K562 (cell line): ENCODE measurements at regions not wholly inside any gene's neighbourhood (a gene's known extent, or its start where the extent isn't known, plus 50 kb on each side); places are given as distances from the start of the nearest gene placed in this dataset.

Source experiments
- ATAC-seq: fragments of 200-7000 bp; cut with Tn5 transposase; 3 replicates; pipeline ENCODE4 v1.9.1; 2020; ENCODE audit warnings: moderate library complexity
- BruUV-seq: library from RNA; stranded (reverse); fragments of 400-500 nt; replicated peaks from 2 replicates; lab custom pipeline; 2021; lab: Mats Ljungman, UMichigan
- CTCF ChIA-PET: fragments of 300-600 bp; formaldehyde crosslinking; extraction: SDS; loops from one replicate; lab custom pipeline; 2021; ENCODE audit warnings: low intra/inter-chr PET ratio; lab: Yijun Ruan, JAX
- POLR2A ChIA-PET: fragments of 300-600, 350-650 bp; sonication (Branson Sonifier 250); formaldehyde crosslinking; extraction: SDS; loops from one replicate; lab custom pipeline; 2021; ENCODE audit warnings: antibody characterized with exemption, inconsistent platforms; lab: Yijun Ruan, JAX
- DNase-seq, 4 experiments: peaks; one replicate each; pipeline versions ENCODE4 v3.0.0 to v3.0.0-alpha.2; 2011 to 2018; ENCODE audit warnings: low spot score in 3 of 4, mixed read lengths in 3 of 4; ENCODE audit errors: extremely low read depth in 1 of 4
- FAIRE-seq: peaks from 2 replicates; lab custom pipeline; 2011; peaks lifted over from hg19 to GRCh38; lab: Jason Lieb, UNC
- H2AFZ ChIP-seq: 2 replicates; pipeline ENCODE4 v1.6.0; 2011; ENCODE audit warnings: low read depth, low read length, control low read depth, inconsistent platforms
- H3K27ac ChIP-seq: fragments of 200-600 bp; 3 replicates; pipeline ENCODE4 v1.8.0; 2011; ENCODE audit warnings: low read depth, mild to moderate bottlenecking, control low read depth, inconsistent platforms, low read length, moderate library complexity, mixed read lengths; ENCODE audit errors: extremely low read depth
- H3K27me3 ChIP-seq, 2 experiments: fragments of 300-600 bp in 1 of 2; 2 replicates in 1 of 2; 3 replicates in 1 of 2; pipeline versions ENCODE4 v1.6.0 to v1.8.0; 2011; ENCODE audit warnings: inconsistent platforms in 2 of 2, low read length in 2 of 2, mild to moderate bottlenecking in 1 of 2, mixed read lengths in 1 of 2, moderate library complexity in 1 of 2; ENCODE audit not compliant: control insufficient read depth in 2 of 2, insufficient read depth in 2 of 2
- H3K36me3 ChIP-seq: fragments of 300-600 bp; 3 replicates; pipeline ENCODE4 v1.8.0; 2011; ENCODE audit warnings: mild to moderate bottlenecking, low read length, inconsistent platforms; ENCODE audit not compliant: control insufficient read depth, insufficient read depth
- H3K4me1 ChIP-seq, 2 experiments: fragments of 200-600 bp in 1 of 2; replicated peaks in 1 of 2; 2 replicates in 1 of 2; 3 replicates in 1 of 2; pipeline versions ENCODE4 v1.5.1 to v1.8.0; 2011; ENCODE audit warnings: inconsistent platforms in 2 of 2, low read length in 2 of 2, mild to moderate bottlenecking in 1 of 2, mixed read lengths in 1 of 2, moderate library complexity in 1 of 2; ENCODE audit not compliant: control insufficient read depth in 2 of 2, insufficient read depth in 2 of 2
- H3K4me2 ChIP-seq: 2 replicates; pipeline ENCODE4 v1.6.1; 2011; ENCODE audit warnings: low read length, control low read depth, inconsistent platforms, mixed read lengths; ENCODE audit not compliant: insufficient read depth
- H3K4me3 ChIP-seq: fragments of 200-600 bp; sonication (generic), shearing (Covaris generic); 2 replicates; pipeline ENCODE4 v1.5.1; 2016; ENCODE audit warnings: control low read depth, inconsistent platforms
- H3K79me2 ChIP-seq: fragments of 200-600 bp; 3 replicates; pipeline ENCODE4 v1.8.0; 2011; ENCODE audit warnings: low read length, inconsistent platforms; ENCODE audit not compliant: control insufficient read depth, insufficient read depth
- H3K9ac ChIP-seq, 2 experiments: 2 replicates each; pipeline versions ENCODE4 v1.6.0 to v1.6.1; 2011; ENCODE audit warnings: low read depth in 2 of 2, low read length in 2 of 2, control low read depth in 1 of 2, inconsistent platforms in 1 of 2, mild to moderate bottlenecking in 1 of 2, mixed read lengths in 1 of 2; ENCODE audit not compliant: insufficient read depth in 1 of 2
- H3K9me1 ChIP-seq: one replicate; pipeline ENCODE4 v1.6.0; 2011; ENCODE audit warnings: inconsistent platforms, mild to moderate bottlenecking, low read length, moderate library complexity; ENCODE audit not compliant: control insufficient read depth, insufficient read depth
- H3K9me3 ChIP-seq: replicated peaks from 2 replicates; pipeline ENCODE4 v1.5.1; 2011; ENCODE audit warnings: low read depth, low read length, inconsistent platforms; ENCODE audit not compliant: control insufficient read depth, insufficient read depth
- H4K20me1 ChIP-seq: replicated peaks from 2 replicates; pipeline ENCODE4 v1.6.1; 2011; ENCODE audit warnings: low read length, inconsistent platforms, mixed read lengths; ENCODE audit not compliant: control insufficient read depth, insufficient read depth
- ASH1L ChIP-seq: fragments of 450-650 bp; IDR thresholded peaks from 2 replicates; pipeline ENCODE4 v1.6.1; 2018; ENCODE audit warnings: borderline replicate concordance, mild to moderate bottlenecking, low read depth; ENCODE audit not compliant: partially characterized antibody
- BRD4 ChIP-seq: fragments of 200-600 bp; sonication (generic); IDR thresholded peaks from 2 replicates; pipeline ENCODE4 v1.6.1; 2017; ENCODE audit warnings: inconsistent platforms
- BRF1 ChIP-seq: IDR thresholded peaks from 3 replicates; pipeline ENCODE4 v1.6.1; 2011; ENCODE audit warnings: borderline replicate concordance, mild to moderate bottlenecking; ENCODE audit not compliant: insufficient read length; ENCODE audit errors: extremely low read depth
- HNRNPL ChIP-seq: fragments of 200-400 bp; formaldehyde crosslinking; IDR thresholded peaks from 2 replicates; pipeline ENCODE4 v1.6.1; 2017; ENCODE audit warnings: low read depth, mild to moderate bottlenecking, low read length
- HOXB6 ChIP-seq: fragments of 250-450 bp; sonication (Bioruptor Pico); IDR thresholded peaks from 2 replicates; pipeline ENCODE4 v1.5.1; 2022; ENCODE audit warnings: mild to moderate bottlenecking, borderline replicate concordance
- KAT8 ChIP-seq: fragments of 450-650 bp; IDR thresholded peaks from 2 replicates; pipeline ENCODE4 v1.6.1; 2016; ENCODE audit warnings: low read depth, mild to moderate bottlenecking
- KDM1A ChIP-seq, 2 experiments: fragments of 450-650 bp; IDR thresholded peaks; 2 replicates each; pipeline ENCODE4 v1.6.1; 2016; ENCODE audit warnings: mild to moderate bottlenecking in 2 of 2
- OTX1 ChIP-seq: fragments of 450-650 bp; formaldehyde crosslinking; IDR thresholded peaks from 2 replicates; pipeline ENCODE4 v1.4.0; 2022; ENCODE audit warnings: mild to moderate bottlenecking
- POLR2B ChIP-seq: fragments of 450-650 bp; IDR thresholded peaks from 2 replicates; pipeline ENCODE4 v1.6.1; 2018; ENCODE audit warnings: low read depth; ENCODE audit not compliant: partially characterized antibody
- RBM34 ChIP-seq: fragments of 200-400 bp; formaldehyde crosslinking; IDR thresholded peaks from 2 replicates; pipeline ENCODE4 v1.6.1; 2018; ENCODE audit warnings: low read length, borderline replicate concordance; ENCODE audit not compliant: insufficient read depth
- SNIP1 ChIP-seq: fragments of 450-650 bp; IDR thresholded peaks from 2 replicates; pipeline ENCODE4 v1.7.1; 2017; ENCODE audit warnings: low read depth, mild to moderate bottlenecking
- WGBS: fragments of 100-300 bp; shearing (Covaris generic); methylation state at CpG from one replicate; pipeline ENCODE4 v1.1.6; 2016; ENCODE audit warnings: low coverage, mixed read lengths; ENCODE audit not compliant: insufficient coverage; ENCODE audit errors: missing lambda C conversion rate; 5-methylcytosine and 5-hydroxymethylcytosine counted together
- in situ Hi-C: fragments of 300-500 bp; cut with MboI; formaldehyde crosslinking; loops from 4 replicates; pipeline ENCODE4 v1.15.0; 2018; ENCODE audit warnings: inconsistent platforms, mixed read lengths
- intact Hi-C: fragments of 100-400 bp; cut with micrococcal nuclease; formaldehyde crosslinking; loops from 2 replicates; pipeline ENCODE4 v1.14.2; 2022
- TF ChIP-seq, protein P1 (sequence below): IDR thresholded peaks from 3 replicates; pipeline ENCODE4 v1.6.1; 2011; ENCODE audit warnings: borderline replicate concordance, mild to moderate bottlenecking, moderate library complexity; ENCODE audit not compliant: insufficient read length; ENCODE audit errors: extremely low read depth
- TF ChIP-seq, protein P2 (sequence below): fragments of 450-650 bp; IDR thresholded peaks from 2 replicates; pipeline ENCODE4 v1.6.1; 2018; ENCODE audit not compliant: partially characterized antibody
- TF ChIP-seq, protein P3 (sequence below): sonication (generic); formaldehyde crosslinking; IDR thresholded peaks from 2 replicates; pipeline ENCODE4 v1.8.0; 2023; ENCODE audit warnings: mild to moderate bottlenecking, missing genetic modification reagents

DNA sequence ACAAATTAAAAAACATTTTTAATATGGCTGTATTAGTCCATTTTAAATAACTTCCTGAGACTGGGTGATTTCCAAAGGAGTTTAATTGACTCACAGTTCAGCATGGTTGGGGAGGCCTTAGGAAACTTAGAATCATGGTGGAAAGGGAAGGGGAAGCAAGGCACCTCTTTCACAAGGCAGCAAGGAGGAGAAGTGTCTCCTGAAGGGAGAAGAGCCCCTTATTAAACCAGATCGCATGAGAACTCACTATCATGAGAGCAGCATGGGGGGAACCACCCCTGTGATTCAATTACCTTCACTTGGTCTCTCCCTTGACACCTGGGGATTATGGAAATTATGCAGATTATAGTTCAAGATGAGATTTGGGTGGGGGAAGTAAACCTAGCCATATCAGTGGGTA, 488.6 kb downstream of the ETS1 start (continued):
- TF ChIP-seq, protein P1, sequence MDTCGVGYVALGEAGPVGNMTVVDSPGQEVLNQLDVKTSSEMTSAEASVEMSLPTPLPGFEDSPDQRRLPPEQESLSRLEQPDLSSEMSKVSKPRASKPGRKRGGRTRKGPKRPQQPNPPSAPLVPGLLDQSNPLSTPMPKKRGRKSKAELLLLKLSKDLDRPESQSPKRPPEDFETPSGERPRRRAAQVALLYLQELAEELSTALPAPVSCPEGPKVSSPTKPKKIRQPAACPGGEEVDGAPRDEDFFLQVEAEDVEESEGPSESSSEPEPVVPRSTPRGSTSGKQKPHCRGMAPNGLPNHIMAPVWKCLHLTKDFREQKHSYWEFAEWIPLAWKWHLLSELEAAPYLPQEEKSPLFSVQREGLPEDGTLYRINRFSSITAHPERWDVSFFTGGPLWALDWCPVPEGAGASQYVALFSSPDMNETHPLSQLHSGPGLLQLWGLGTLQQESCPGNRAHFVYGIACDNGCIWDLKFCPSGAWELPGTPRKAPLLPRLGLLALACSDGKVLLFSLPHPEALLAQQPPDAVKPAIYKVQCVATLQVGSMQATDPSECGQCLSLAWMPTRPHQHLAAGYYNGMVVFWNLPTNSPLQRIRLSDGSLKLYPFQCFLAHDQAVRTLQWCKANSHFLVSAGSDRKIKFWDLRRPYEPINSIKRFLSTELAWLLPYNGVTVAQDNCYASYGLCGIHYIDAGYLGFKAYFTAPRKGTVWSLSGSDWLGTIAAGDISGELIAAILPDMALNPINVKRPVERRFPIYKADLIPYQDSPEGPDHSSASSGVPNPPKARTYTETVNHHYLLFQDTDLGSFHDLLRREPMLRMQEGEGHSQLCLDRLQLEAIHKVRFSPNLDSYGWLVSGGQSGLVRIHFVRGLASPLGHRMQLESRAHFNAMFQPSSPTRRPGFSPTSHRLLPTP = no peak
- no peak for TF ChIP-seq OTX1
- TF ChIP-seq RBM34 = no peak

DNA sequence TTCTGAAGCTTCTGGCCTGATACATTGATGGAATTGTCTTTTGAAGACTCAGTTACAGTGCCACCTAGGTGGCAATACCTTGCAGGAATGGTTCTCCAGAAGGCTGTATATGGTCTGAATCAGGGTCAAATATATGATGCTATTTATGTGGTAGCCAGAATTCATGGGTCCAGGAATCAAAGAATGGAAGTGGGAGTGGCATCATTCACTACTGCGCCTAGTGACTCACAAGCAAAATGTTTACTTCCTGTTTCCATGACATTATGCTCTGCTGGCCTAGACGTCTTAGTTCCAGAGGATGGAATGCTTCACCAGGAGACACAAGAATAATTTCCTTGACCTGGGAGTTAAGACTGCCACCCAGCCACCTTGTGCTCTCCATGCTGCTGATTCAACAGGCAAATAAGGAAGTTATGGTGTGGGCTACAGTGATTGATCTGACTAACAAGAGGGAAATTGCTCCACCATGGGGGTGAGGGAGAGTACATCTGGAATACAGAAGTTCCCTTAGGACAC, 491.8 kb downstream of the ETS1 start:
- FAIRE-seq = no peak
- ATAC-seq = no peak
- no TSS peak for BruUV-seq
- H4K20me1 ChIP-seq = no peaks in the 10 kb centered on the region
- no peaks in the 10 kb centered on the region for H3K79me2 ChIP-seq
- H3K9ac ChIP-seq = no peak overlapping the region
- in situ Hi-C loops (no loop called here), intact Hi-C loops (no loop called here)
- no peak for DNase-seq
- no peaks in the 10 kb centered on the region for H3K9me1 ChIP-seq
- ChIA-PET POLR2A (no interaction called here), CTCF (no interaction called here)
- WGBS = 3% methylated on average over 2 of the region's 2 CpGs
- no peaks in the 10 kb centered on the region for H3K27me3 ChIP-seq
- no peaks in the 10 kb centered on the region for H3K36me3 ChIP-seq
- no peaks in the 10 kb centered on the region for H3K9me3 ChIP-seq
- no peaks in the 10 kb centered on the region for H3K4me1 ChIP-seq
- no peak overlapping the region for H3K27ac ChIP-seq
- no peak overlapping the region for H2AFZ ChIP-seq
- TF ChIP-seq HOXB6 (CRISPR knock-in tag) (no peak), ASH1L (no peak), KDM1A (IDR thresholded peaks at IDR 0.05) (no peak), SNIP1 (no peak), KAT8 (no peak), BRF1 (no peak), BRD4 (no peak), POLR2B (no peak), HNRNPL (no peak)
- TF ChIP-seq, protein P2, sequence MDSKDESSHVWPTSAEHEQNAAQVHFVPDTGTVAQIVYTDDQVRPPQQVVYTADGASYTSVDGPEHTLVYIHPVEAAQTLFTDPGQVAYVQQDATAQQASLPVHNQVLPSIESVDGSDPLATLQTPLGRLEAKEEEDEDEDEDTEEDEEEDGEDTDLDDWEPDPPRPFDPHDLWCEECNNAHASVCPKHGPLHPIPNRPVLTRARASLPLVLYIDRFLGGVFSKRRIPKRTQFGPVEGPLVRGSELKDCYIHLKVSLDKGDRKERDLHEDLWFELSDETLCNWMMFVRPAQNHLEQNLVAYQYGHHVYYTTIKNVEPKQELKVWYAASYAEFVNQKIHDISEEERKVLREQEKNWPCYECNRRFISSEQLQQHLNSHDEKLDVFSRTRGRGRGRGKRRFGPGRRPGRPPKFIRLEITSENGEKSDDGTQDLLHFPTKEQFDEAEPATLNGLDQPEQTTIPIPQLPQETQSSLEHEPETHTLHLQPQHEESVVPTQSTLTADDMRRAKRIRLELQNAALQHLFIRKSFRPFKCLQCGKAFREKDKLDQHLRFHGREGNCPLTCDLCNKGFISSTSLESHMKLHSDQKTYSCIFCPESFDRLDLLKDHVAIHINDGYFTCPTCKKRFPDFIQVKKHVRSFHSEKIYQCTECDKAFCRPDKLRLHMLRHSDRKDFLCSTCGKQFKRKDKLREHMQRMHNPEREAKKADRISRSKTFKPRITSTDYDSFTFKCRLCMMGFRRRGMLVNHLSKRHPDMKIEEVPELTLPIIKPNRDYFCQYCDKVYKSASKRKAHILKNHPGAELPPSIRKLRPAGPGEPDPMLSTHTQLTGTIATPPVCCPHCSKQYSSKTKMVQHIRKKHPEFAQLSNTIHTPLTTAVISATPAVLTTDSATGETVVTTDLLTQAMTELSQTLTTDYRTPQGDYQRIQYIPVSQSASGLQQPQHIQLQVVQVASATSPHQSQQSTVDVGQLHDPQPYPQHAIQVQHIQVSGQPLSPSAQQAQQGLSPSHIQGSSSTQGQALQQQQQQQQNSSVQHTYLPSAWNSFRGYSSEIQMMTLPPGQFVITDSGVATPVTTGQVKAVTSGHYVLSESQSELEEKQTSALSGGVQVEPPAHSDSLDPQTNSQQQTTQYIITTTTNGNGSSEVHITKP = no peak
- TF ChIP-seq, protein P3, sequence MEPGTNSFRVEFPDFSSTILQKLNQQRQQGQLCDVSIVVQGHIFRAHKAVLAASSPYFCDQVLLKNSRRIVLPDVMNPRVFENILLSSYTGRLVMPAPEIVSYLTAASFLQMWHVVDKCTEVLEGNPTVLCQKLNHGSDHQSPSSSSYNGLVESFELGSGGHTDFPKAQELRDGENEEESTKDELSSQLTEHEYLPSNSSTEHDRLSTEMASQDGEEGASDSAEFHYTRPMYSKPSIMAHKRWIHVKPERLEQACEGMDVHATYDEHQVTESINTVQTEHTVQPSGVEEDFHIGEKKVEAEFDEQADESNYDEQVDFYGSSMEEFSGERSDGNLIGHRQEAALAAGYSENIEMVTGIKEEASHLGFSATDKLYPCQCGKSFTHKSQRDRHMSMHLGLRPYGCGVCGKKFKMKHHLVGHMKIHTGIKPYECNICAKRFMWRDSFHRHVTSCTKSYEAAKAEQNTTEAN (CRISPR knock-in tag) = no peak
- H3K4me3 ChIP-seq = no peak overlapping the region
- H3K4me2 ChIP-seq = no peak overlapping the region
